ENCODE measurements at regions not wholly inside any gene's neighbourhood (a gene's known extent, or its start where the extent isn't known, plus 50 kb on each side); places are given as distances from the start of the nearest gene placed in this dataset.

DNA sequence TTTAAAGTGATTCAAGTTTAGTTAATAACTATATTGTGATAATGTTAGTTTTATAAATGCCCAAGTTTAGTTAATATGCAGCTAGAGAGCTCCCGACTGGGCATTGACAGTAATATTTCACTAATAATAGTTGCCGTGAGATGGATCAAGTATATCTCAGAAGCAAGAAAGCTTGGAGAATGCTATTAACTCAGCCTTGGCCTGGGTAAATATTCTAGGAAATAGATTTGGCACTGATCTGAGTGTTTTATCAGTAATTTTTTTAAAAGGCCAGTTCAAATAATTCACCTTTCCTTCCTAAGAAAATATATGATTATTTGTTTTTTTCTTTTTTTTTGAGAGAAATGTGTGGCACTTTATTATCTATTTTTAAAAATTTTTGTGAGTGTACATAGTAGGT is 305.3 kb downstream of the CSNK1G3 start:
- TF ChIP-seq TAF1 (IDR thresholded peaks at IDR 0.05; ENCODE audit: borderline replicate concordance, insufficient read depth, low read length) = no peak
- no peak for TF ChIP-seq FOXP2 (optimal IDR thresholded peaks at IDR 0.05; ENCODE audit: borderline replicate concordance, extremely low read depth, extremely low read length, insufficient read depth)
- no peak for TF ChIP-seq REST (IDR thresholded peaks at IDR 0.05; ENCODE audit: insufficient read depth in 1 of 2, low read depth in 2 of 2, low read length in 2 of 2)
- no peak for TF ChIP-seq SIN3A (IDR thresholded peaks at IDR 0.05; ENCODE audit: borderline replicate concordance, insufficient read depth, low read length)
- TF ChIP-seq POLR2AphosphoS5 (IDR thresholded peaks at IDR 0.05; ENCODE audit: low read depth, low read length) = no peak

DNA sequence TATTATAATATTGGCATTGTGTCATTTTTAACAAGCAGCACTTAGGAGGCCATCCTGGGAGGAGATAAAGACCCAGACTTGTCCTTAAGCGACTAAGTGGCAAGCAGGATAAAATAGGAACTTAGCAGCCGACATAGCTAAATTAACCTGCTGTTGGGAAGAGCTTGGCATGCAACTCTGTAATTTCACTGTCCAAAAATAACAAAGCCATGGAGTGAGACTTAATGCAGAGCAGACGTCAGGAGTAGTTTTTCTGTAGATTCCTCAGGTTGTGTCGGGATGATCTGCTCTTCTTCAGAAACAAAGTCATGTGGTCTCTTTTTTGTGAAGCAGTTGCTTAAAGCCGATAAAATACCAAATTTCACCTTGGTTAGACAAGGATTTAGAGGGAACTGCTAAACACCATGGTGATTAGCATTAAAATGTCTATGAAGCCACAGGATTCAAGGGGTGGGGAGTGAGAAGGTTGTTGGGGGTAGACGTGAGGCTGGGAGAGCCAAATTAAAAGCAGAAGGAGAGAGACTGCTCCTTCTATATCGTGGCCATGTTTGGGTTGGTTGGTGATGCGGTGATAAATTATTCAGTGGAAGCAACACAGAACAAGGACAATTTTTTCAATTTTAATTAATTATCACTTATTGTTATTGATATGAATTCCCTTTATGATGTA is 303.0 kb downstream of the CSNK1G3 start:
- TF ChIP-seq REST (IDR thresholded peaks at IDR 0.05; ENCODE audit: insufficient read depth in 1 of 2, low read depth in 2 of 2, low read length in 2 of 2) (peak; percentile 40 to 85; a peak in 2 of 4 replicates), FOXP2 (optimal IDR thresholded peaks at IDR 0.05; ENCODE audit: borderline replicate concordance, extremely low read depth, extremely low read length, insufficient read depth) (no peak), TAF1 (IDR thresholded peaks at IDR 0.05; ENCODE audit: borderline replicate concordance, insufficient read depth, low read length) (peak; percentile 54; the same call in 1 of the 2 replicates)

DNA sequence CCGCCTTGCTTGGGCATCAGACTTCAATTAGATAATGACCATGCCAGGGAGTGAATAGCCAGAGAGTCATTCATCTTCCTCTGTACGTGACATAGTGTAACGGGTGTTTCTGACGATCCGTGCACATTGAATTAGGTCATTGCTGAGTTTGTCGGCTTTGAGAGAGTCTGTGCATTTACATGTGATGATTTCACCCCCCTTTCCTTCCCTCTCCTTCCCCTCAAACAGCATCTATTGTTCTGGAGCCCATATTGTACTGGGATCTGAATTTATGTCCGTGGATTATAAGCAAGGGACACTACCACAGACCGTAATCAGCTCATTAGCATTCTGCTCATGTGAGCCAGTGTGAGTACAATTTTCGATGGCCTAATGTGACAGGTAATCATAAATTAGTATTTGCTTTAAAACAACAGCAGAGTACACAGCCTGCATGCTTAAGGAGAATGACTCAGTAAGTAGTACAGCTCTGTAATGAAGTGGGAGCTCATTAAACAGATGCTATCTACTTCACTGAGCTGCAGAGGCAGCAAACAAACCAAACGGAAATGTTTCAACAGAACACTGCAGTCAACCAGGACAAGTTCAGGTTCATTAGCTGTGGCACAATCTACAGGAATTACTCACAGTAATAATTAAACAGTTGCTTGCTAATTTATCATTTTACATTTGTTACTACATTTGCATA is 302.1 kb downstream of the CSNK1G3 start:
- TF ChIP-seq REST (IDR thresholded peaks at IDR 0.05; ENCODE audit: insufficient read depth in 1 of 2, low read depth in 2 of 2, low read length in 2 of 2) (peak in 1 of 2 experiments; percentile 43; a peak in 1 of 4 replicates), FOXP2 (optimal IDR thresholded peaks at IDR 0.05; ENCODE audit: borderline replicate concordance, extremely low read depth, extremely low read length, insufficient read depth) (peak; percentile 78), TAF1 (IDR thresholded peaks at IDR 0.05; ENCODE audit: borderline replicate concordance, insufficient read depth, low read length) (no peak)

- TF ChIP-seq SIN3A (IDR thresholded peaks at IDR 0.05; ENCODE audit: borderline replicate concordance, insufficient read depth, low read length) (no peak), REST (IDR thresholded peaks at IDR 0.05; ENCODE audit: insufficient read depth in 1 of 2, low read depth in 2 of 2, low read length in 2 of 2) (no peak), POLR2AphosphoS5 (IDR thresholded peaks at IDR 0.05; ENCODE audit: low read depth, low read length) (no peak), FOXP2 (optimal IDR thresholded peaks at IDR 0.05; ENCODE audit: borderline replicate concordance, extremely low read depth, extremely low read length, insufficient read depth) (no peak), TAF1 (IDR thresholded peaks at IDR 0.05; ENCODE audit: borderline replicate concordance, insufficient read depth, low read length) (no peak)
These were observed 301.3 kb downstream of the CSNK1G3 start for GRCh38 chr5:123813264-123813663.
